OCI-LY3 (cell line): ENCODE measurements at regions not wholly inside any gene's neighbourhood (a gene's known extent, or its start where the extent isn't known, plus 50 kb on each side); places are given as distances from the start of the nearest gene placed in this dataset.

Experiments used
- H2AFZ ChIP-seq: fragments of 200-600, 300-600 bp; shearing (Covaris generic); 2 replicates; pipeline ENCODE4 v1.6.0; 2014; ENCODE audit warnings: antibody characterized with exemption, low read depth, low read length
- H3K27ac ChIP-seq: fragments of 200-600, 300-600 bp; sonication (generic); 2 replicates; pipeline ENCODE4 v1.5.1; 2014; ENCODE audit warnings: mild to moderate bottlenecking, low read length, moderate library complexity, mixed read lengths
- H3K27me3 ChIP-seq: fragments of 200-600, 300-600 bp; sonication (generic); 2 replicates; pipeline ENCODE4 v1.6.1; 2014; ENCODE audit warnings: low read depth, low read length, mixed read lengths
- H3K36me3 ChIP-seq: fragments of 200-600, 300-600 bp; sonication (generic); replicated peaks from 2 replicates; pipeline ENCODE3; 2014; ENCODE audit warnings: low read depth, low read length, mixed read lengths
- H3K4me1 ChIP-seq: fragments of 300-600, 200-600 bp; sonication (generic); 2 replicates; pipeline ENCODE4 v1.6.1; 2014; ENCODE audit warnings: low read length, mixed read lengths
- H3K4me2 ChIP-seq: fragments of 200-600, 300-600 bp; sonication (generic); 2 replicates; pipeline ENCODE4 v1.6.1; 2014; ENCODE audit warnings: low read length, mixed read lengths
- H3K4me3 ChIP-seq: fragments of 300-600, 200-600 bp; sonication (generic); 2 replicates; pipeline ENCODE4 v1.5.1; 2014; ENCODE audit warnings: antibody characterized with exemption, mild to moderate bottlenecking, low read length, moderate library complexity
- H3K79me2 ChIP-seq: fragments of 300-600, 200-600 bp; shearing (Covaris generic); 2 replicates; pipeline ENCODE4 v1.6.1; 2014; ENCODE audit warnings: mild to moderate bottlenecking, low read length, mixed read lengths
- H3K9ac ChIP-seq: fragments of 300-600, 200-600 bp; shearing (Covaris generic); 2 replicates; pipeline ENCODE4 v1.6.0; 2014; ENCODE audit warnings: mild to moderate bottlenecking, low read length, moderate library complexity
- H3K9me3 ChIP-seq: fragments of 200-600, 300-600 bp; shearing (Covaris generic); 2 replicates; pipeline ENCODE4 v1.6.1; 2014; ENCODE audit warnings: low read length, mixed read lengths; ENCODE audit not compliant: insufficient read depth
- H4K20me1 ChIP-seq: fragments of 200-600, 300-600 bp; sonication (generic); 2 replicates; pipeline ENCODE4 v1.6.1; 2016; ENCODE audit warnings: low read length, mixed read lengths; ENCODE audit not compliant: insufficient read depth
- CTCF ChIP-seq: fragments of 200-600, 300-600 bp; sonication (generic); IDR thresholded peaks from 2 replicates; pipeline ENCODE4 v1.5.1; 2014; ENCODE audit warnings: antibody characterized with exemption, low read length, low read depth
- EZH2phosphoT487 ChIP-seq: fragments of 200-600 bp; shearing (Covaris generic); IDR thresholded peaks from 2 replicates; pipeline ENCODE4 v1.6.1; 2018; ENCODE audit warnings: antibody characterized with exemption, mixed run types, low read depth

DNA sequence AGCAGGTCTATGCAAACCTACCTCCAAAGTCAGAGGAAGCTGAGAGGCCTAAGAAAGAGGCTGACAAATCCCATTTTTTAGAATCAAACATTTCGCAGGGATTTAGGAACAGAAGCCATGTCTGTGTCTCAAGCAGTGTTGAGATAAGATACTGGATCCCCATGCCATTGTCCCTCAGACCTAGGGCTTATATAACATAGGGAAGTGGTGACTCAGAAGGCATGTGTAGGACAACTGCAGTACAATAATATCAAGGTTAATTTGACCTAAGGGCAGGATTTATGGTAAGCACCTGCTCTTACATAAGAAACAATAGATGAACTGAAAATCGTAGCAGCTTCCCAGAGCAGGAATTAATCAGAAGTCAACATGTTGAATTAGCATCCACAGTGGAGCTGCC, 459.4 kb downstream of the ANXA1 start:
- Histone ChIP-seq H3K4me3 (no peak overlapping the region), H3K27me3 (no peaks in the 10 kb centered on the region), H2AFZ (no peak overlapping the region), H3K4me2 (no peak overlapping the region), H3K79me2 (no peaks in the 10 kb centered on the region), H3K9ac (no peak overlapping the region), H4K20me1 (no peaks in the 10 kb centered on the region), H3K4me1 (peaks cover 15% of the 10 kb centered on the region), H3K36me3 (no peaks in the 10 kb centered on the region), H3K27ac (no peak overlapping the region), H3K9me3 (no peaks in the 10 kb centered on the region)
- TF ChIP-seq EZH2phosphoT487 (no peak), CTCF (no peak)

DNA sequence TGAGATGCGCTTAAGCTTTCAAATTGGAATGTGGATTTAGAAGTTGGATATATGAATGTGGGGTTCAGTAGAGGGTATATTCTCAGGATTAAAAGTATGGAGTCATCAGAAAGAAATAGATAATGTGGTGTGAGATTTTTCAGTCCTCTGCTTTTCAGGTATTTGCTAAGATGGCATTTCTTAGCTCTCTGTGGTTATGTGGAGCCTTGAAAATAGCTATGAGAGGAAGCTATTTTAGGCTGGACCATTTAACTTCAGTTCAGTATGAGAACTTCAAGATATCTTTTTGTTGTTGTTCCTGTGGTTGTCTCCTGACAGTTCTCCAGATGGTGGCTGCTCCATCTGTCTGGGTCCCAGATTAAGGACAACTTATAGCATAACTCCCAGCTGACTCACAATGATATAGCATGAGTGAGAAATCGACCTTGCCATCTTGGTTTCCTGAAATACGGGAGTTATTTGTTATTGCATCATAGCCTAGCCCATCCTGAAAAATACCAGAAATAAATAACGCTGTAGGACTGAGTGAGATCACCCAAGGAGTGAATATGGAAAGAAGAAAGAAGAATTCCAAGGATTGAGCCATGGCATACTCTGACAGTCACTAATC, 461.5 kb downstream of the ANXA1 start:
- no peak overlapping the region for H3K27ac ChIP-seq
- no peak overlapping the region for H2AFZ ChIP-seq
- no peaks in the 10 kb centered on the region for H3K9me3 ChIP-seq
- H3K4me3 ChIP-seq, result no peak overlapping the region
- H3K27me3 ChIP-seq, result no peaks in the 10 kb centered on the region
- no peaks in the 10 kb centered on the region for H4K20me1 ChIP-seq
- TF ChIP-seq CTCF (no peak), EZH2phosphoT487 (no peak)
- no peak overlapping the region for H3K9ac ChIP-seq
- no peaks in the 10 kb centered on the region for H3K36me3 ChIP-seq
- no peak overlapping the region for H3K4me2 ChIP-seq
- H3K4me1 ChIP-seq, result peaks cover 8% of the 10 kb centered on the region
- no peaks in the 10 kb centered on the region for H3K79me2 ChIP-seq

DNA sequence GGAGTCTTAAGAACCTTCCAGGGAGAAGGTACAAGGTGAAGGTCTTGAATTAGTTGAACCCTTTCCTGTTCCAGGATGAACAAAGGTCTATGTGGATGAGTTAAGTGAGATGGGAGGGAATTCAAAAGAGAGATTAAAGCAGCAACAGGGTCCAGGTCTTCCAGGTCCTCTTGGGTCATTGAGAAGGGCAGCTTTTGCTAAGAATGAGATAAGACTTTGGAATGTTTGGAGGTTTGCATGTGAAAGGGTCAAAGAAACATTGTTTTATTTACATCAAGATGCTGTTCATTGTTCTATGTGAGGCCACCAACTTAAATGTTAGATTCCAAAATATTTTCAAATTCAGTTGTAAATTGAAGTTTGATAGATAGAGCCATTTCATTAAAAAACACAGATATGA, 463.9 kb downstream of the ANXA1 start:
- Histone ChIP-seq H3K9ac (no peak overlapping the region), H3K4me2 (no peak overlapping the region), H3K27me3 (no peaks in the 10 kb centered on the region), H3K27ac (no peak overlapping the region), H3K79me2 (no peaks in the 10 kb centered on the region), H3K4me3 (no peak overlapping the region), H2AFZ (no peak overlapping the region), H3K9me3 (no peaks in the 10 kb centered on the region), H3K36me3 (no peaks in the 10 kb centered on the region), H4K20me1 (no peaks in the 10 kb centered on the region), H3K4me1 (no peaks in the 10 kb centered on the region)
- TF ChIP-seq EZH2phosphoT487 (no peak), CTCF (no peak)

GRCh38 chr9:73617586-73617985, 465.9 kb downstream of the ANXA1 start:
- Histone ChIP-seq H3K4me2 (no peak overlapping the region), H3K9me3 (peaks cover 6% of the 10 kb centered on the region; the same call in 1 of the 2 replicates), H3K36me3 (no peaks in the 10 kb centered on the region), H4K20me1 (no peaks in the 10 kb centered on the region), H3K4me1 (no peaks in the 10 kb centered on the region), H3K4me3 (no peak overlapping the region), H3K27me3 (no peaks in the 10 kb centered on the region), H3K9ac (no peak overlapping the region), H3K27ac (no peak overlapping the region), H2AFZ (peak overlapping the region; percentile 41; the same call in 1 of the 2 replicates), H3K79me2 (no peaks in the 10 kb centered on the region)
- TF ChIP-seq EZH2phosphoT487, result no peak
- TF ChIP-seq CTCF, result no peak
